Spleen (tissue), 11 donors: ENCODE measurements at regions not wholly inside any gene's neighbourhood (a gene's known extent, or its start where the extent isn't known, plus 50 kb on each side); places are given as distances from the start of the nearest gene placed in this dataset.

Source experiments
- DNase-seq: peaks from one replicate; pipeline ENCODE4 v3.0.0-alpha.2; 2020
- H3K27ac ChIP-seq, 8 donors: fragments of 200-600 bp; sonication (generic) in 7 of 8; 1 replicate in 4 of 8; 2 replicates in 4 of 8; pipeline versions ENCODE4 v1.5.0 to v1.8.0; 2016 to 2021; ENCODE audit warnings: inconsistent platforms in 4 of 8, mild to moderate bottlenecking in 4 of 8, moderate library complexity in 1 of 8
- H3K27me3 ChIP-seq, 7 donors: fragments of 200-600 bp; sonication (generic) in 6 of 7; replicated peaks in 1 of 7; 1 replicate in 4 of 7; 2 replicates in 3 of 7; pipeline versions ENCODE4 v1.5.0 to v1.8.0; 2016 to 2021; ENCODE audit warnings: inconsistent platforms in 3 of 7, mild to moderate bottlenecking in 1 of 7
- H3K36me3 ChIP-seq, 6 donors: fragments of 200-600 bp; sonication (generic) in 5 of 6; 1 replicate in 4 of 6; 2 replicates in 2 of 6; pipeline versions ENCODE4 v1.5.0 to v1.8.0; 2016 to 2021; ENCODE audit warnings: inconsistent platforms in 2 of 6
- H3K4me1 ChIP-seq, 6 donors: fragments of 200-600 bp; sonication (generic) in 5 of 6; 1 replicate in 3 of 6; 2 replicates in 3 of 6; pipeline versions ENCODE4 v1.5.0 to v1.8.0; 2016 to 2021; ENCODE audit warnings: inconsistent platforms in 3 of 6
- H3K4me3 ChIP-seq, 8 donors: fragments of 200-600 bp; sonication (generic) in 7 of 8; 1 replicate in 4 of 8; 2 replicates in 4 of 8; pipeline versions ENCODE4 v1.5.0 to v1.8.0; 2016 to 2021; ENCODE audit warnings: inconsistent platforms in 4 of 8, mild to moderate bottlenecking in 4 of 8, moderate library complexity in 2 of 8
- H3K9me3 ChIP-seq, 8 donors: fragments of 200-600 bp; sonication (generic) in 7 of 8; 1 replicate in 4 of 8; 2 replicates in 4 of 8; pipeline versions ENCODE4 v1.5.0 to v1.8.0; 2016 to 2021; ENCODE audit warnings: inconsistent platforms in 4 of 8
- POLR2A ChIP-seq, 3 donors: fragments of 450-650 bp; IDR thresholded peaks; one replicate each; pipeline ENCODE4 v1.5.1; 2017; ENCODE audit warnings: antibody characterized with exemption in 3 of 3, mild to moderate bottlenecking in 1 of 3
- POLR2AphosphoS5 ChIP-seq, 3 donors: sonication (generic); formaldehyde crosslinking; IDR thresholded peaks; one replicate each; pipeline ENCODE4 v1.5.1; 2017; ENCODE audit warnings: antibody characterized with exemption in 3 of 3
- WGBS, 5 donors: extraction: QIAGEN DNeasy Blood & Tissue Kit in 3 of 5; methylation state at CpG; one replicate each; pipeline versions ENCODE4 v1.1.5 to v1.1.7; 2013 to 2018; 5-methylcytosine and 5-hydroxymethylcytosine counted together
- intact Hi-C: fragments of 100-400 bp; cut with DNase I; formaldehyde crosslinking; loops from one replicate; pipeline ENCODE4 v1.15.0; 2023; ENCODE audit warnings: low total_unique reads
- TF ChIP-seq, protein P1 (sequence below), 11 experiments: fragments of 200-600 bp in 7 of 11; fragments of 450-650 bp in 4 of 11; sonication (generic) in 4 of 11; IDR thresholded peaks in 8 of 11; conservative IDR thresholded peaks in 3 of 11; 1 replicate in 7 of 11; 2 replicates in 4 of 11; pipeline versions ENCODE4 v1.4.0 to v1.8.0; 2016 to 2021; ENCODE audit warnings: antibody characterized with exemption in 11 of 11, inconsistent platforms in 4 of 11, mild to moderate bottlenecking in 1 of 11
- donor health status: healthy with polysubstance abuse.
- donor health status: DM: no; HTN: no; CAD: no; lungs with moderate emphysema.
- donor health status: DM: no; HTN: no; CAD: no.
- donor health status: Bipolar disorder and iron deficiency.
- donor health status: healthy.
- donor health status: DM: no; HTN: no; CAD: no.
- donor health status: DM: yes; HTN: yes; CAD: no.

DNA sequence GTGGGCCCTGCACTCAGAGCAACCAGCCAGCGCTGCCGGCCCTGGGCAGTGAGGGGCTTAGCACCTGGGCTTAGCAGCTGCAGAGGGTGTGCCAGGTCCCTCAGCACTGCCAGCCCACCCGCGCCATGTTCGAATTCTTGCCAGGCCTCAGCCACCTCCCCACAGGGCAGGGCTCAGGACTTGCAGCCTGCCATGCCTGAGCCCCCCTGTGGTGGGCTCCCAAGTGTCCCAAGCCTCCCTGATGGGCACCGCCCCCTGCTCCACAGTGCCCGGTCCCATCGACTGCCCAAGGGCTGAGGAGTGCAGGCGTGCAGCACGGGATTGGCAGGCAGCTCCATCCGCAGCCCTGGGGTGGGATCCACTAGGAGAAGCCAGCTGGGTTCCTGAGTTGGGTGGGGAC, 98.0 kb upstream of the NID2 start:
- H3K4me1 ChIP-seq, result no peaks in the 10 kb centered on the region
- WGBS, 5 donors, result 83 to 100% (median 98%) methylated on average over 5 to 11 of the region's 11 CpGs
- no peak for TF ChIP-seq POLR2A (IDR thresholded peaks at IDR 0.05)
- no peak for TF ChIP-seq POLR2AphosphoS5 (IDR thresholded peaks at IDR 0.05)
- TF ChIP-seq, protein P1, sequence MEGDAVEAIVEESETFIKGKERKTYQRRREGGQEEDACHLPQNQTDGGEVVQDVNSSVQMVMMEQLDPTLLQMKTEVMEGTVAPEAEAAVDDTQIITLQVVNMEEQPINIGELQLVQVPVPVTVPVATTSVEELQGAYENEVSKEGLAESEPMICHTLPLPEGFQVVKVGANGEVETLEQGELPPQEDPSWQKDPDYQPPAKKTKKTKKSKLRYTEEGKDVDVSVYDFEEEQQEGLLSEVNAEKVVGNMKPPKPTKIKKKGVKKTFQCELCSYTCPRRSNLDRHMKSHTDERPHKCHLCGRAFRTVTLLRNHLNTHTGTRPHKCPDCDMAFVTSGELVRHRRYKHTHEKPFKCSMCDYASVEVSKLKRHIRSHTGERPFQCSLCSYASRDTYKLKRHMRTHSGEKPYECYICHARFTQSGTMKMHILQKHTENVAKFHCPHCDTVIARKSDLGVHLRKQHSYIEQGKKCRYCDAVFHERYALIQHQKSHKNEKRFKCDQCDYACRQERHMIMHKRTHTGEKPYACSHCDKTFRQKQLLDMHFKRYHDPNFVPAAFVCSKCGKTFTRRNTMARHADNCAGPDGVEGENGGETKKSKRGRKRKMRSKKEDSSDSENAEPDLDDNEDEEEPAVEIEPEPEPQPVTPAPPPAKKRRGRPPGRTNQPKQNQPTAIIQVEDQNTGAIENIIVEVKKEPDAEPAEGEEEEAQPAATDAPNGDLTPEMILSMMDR (IDR thresholded peaks at IDR 0.05 in 8 of 11, conservative IDR thresholded peaks at IDR 0.05 in 3 of 11), result no peak
- no peak for DNase-seq
- H3K27ac ChIP-seq, result no peak overlapping the region
- intact Hi-C loops, result no loop called here
- H3K4me3 ChIP-seq, result no peak overlapping the region
- peaks cover 5 to 62% (median 26%) of the 10 kb centered on the region in 8 donors for H3K9me3 ChIP-seq
- H3K36me3 ChIP-seq, result no peaks in the 10 kb centered on the region
- no peaks in the 10 kb centered on the region for H3K27me3 ChIP-seq

DNA sequence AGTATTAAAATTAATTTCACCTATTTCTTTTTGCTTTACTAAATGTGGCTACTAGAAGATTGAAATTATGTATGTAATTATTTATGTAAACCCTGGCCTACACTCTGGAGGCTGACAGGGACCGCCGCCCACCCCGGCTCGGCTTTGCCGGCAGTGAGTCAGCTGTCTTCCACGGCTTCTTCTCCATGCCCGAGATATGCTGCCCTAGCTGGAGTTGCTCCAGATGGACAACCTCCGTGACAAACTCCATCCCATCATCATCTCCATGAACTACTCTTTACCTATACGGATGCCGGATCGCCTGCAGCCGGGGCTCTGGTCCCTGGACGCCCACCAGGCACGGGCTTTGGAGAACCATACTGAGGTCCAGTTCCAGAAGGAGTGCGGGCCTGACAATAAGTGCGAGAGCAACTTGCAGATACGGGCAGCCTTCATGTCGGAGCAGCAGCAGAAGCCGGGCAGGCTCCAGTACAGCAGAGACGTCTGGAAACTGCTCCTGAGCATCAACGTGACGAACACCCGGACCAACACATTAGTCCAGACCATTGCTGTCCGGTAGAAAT, 86.9 kb upstream of the NID2 start:
- peaks cover 0 to 21% (median 0%) of the 10 kb centered on the region in 6 donors for H3K4me1 ChIP-seq
- H3K4me3 ChIP-seq, result no peak overlapping the region
- peaks cover 0 to 3% (median 0%) of the 10 kb centered on the region in 8 donors for H3K9me3 ChIP-seq
- no peak for DNase-seq
- intact Hi-C loops, result no loop called here
- H3K27me3 ChIP-seq, result peaks cover 0 to 1% (median 0%) of the 10 kb centered on the region in 7 donors
- no peak for TF ChIP-seq POLR2AphosphoS5 (IDR thresholded peaks at IDR 0.05)
- TF ChIP-seq, protein P1 (IDR thresholded peaks at IDR 0.05 in 8 of 11, conservative IDR thresholded peaks at IDR 0.05 in 3 of 11), result no peak
- TF ChIP-seq POLR2A (IDR thresholded peaks at IDR 0.05), result no peak
- no peak overlapping the region for H3K27ac ChIP-seq
- no peaks in the 10 kb centered on the region for H3K36me3 ChIP-seq
- 88 to 97% (median 95%) methylated on average over 24 of the region's 24 CpGs for WGBS, 5 donors

DNA sequence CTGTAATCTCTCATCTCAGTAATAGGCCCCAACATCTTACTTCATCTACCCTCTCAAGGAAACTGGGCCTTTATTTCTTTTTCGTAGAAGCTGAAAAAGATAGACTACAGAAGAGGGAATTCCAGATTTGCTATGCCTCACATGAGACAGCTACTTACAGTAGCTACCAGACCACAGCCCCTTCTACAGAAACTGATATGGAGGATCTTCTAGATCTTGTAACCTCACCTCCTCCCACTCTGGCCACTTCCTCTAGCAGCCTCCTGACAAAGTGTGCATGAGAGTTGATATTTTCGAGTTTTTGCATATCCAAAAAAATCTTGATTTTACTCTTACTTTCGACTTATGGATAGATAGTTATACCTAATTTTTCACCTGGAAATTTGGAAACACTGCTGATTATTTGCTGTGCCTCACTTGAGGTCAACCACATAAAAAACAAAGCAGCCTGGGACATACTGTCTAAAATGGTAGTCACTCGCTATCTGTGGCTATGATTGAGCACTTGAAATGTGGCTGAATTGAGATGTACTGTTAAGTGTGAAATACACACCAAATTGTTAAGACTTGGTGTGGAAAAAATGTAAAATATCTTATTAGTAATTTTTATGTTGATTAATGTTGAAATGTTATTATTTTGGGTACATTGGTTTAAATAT, 86.3 kb upstream of the NID2 start:
- DNase-seq, result no peak
- Histone ChIP-seq H3K4me3 (no peak overlapping the region), H3K4me1 (peaks cover 0 to 21% (median 0%) of the 10 kb centered on the region in 6 donors), H3K27me3 (peaks cover 0 to 7% (median 0%) of the 10 kb centered on the region in 7 donors), H3K27ac (peak overlapping the region in 4 of 8 donors; percentile 28 to 63 (median 44)), H3K36me3 (no peaks in the 10 kb centered on the region), H3K9me3 (peaks cover 0 to 3% (median 0%) of the 10 kb centered on the region in 8 donors)
- WGBS, 5 donors, result 60 to 81% (median 69%) methylated on average over 4 of the region's 4 CpGs
- intact Hi-C loops, result no loop called here
- TF ChIP-seq POLR2AphosphoS5 (IDR thresholded peaks at IDR 0.05) (no peak), POLR2A (IDR thresholded peaks at IDR 0.05) (no peak)
- TF ChIP-seq, protein P1 (IDR thresholded peaks at IDR 0.05 in 8 of 11, conservative IDR thresholded peaks at IDR 0.05 in 3 of 11), result no peak

DNA sequence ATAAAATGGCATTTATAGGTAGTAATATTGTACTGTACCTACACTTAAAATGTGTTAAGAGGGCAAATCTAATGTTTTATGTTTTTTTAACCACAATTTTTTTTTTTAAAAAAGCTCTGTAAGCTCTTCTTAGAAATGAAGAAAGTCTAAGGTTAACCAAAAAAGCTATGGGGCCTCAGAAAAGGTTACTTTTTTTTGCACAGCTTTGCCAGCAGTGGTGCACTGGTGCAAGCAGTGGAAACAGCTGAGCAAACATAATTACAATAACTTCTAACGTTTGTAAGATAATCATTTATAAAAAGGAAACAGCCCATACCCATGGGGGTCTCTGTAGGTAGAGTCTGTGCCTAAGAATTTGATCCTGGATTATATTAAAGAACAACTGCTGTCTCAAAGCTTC, 85.1 kb upstream of the NID2 start:
- H3K36me3 ChIP-seq, result no peaks in the 10 kb centered on the region
- H3K4me3 ChIP-seq, result no peak overlapping the region
- 2 to 14% (median 7%) methylated on average over 1 of the region's 1 CpG for WGBS, 5 donors
- no peak for DNase-seq
- H3K27ac ChIP-seq, result peak overlapping the region in 4 of 8 donors; percentile 28 to 63 (median 46)
- peaks cover 0 to 21% (median 0%) of the 10 kb centered on the region in 6 donors for H3K4me1 ChIP-seq
- intact Hi-C loops, result no loop called here
- TF ChIP-seq POLR2A (IDR thresholded peaks at IDR 0.05), result no peak
- TF ChIP-seq POLR2AphosphoS5 (IDR thresholded peaks at IDR 0.05), result no peak
- TF ChIP-seq, protein P1 (IDR thresholded peaks at IDR 0.05 in 8 of 11, conservative IDR thresholded peaks at IDR 0.05 in 3 of 11), result no peak
- peaks cover 0 to 3% (median 0%) of the 10 kb centered on the region in 8 donors for H3K9me3 ChIP-seq
- H3K27me3 ChIP-seq, result peaks cover 0 to 10% (median 0%) of the 10 kb centered on the region in 7 donors
